ENCODE measurements at regions not wholly inside any gene's neighbourhood (a gene's known extent, or its start where the extent isn't known, plus 50 kb on each side); places are given as distances from the start of the nearest gene placed in this dataset.
A peak's percentile ranks its signal among the peaks of the same experiment; 100 is the strongest.
"Not testable (repeated sequence)": the region's sequence is repeated elsewhere in the genome, so short reads cannot be mapped to it uniquely, and the experiment has no call there.

DNA sequence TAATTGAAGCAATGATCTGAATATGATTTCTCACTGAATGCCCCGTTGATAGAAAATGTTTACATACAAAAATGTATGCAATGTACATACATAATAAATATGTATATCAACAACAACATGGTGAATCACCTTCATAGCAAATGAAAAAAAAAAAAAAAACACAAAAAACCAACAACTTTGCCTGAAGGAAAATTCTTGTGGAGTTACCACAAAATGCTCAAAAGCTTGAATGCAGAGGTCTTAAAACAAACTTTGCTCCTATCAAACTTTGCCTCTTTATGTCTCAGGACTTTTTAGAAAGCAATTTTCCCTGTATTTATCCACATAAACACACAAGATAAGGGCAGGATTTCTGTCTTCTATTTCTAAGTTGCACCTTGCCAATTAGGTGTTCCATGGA, 92.9 kb upstream of the SIX2 start:
- Histone ChIP-seq H3K27me3 (ENCODE audit: control insufficient read depth in 3 of 3, insufficient read depth in 3 of 3, low read depth in 1 of 3, low read length in 3 of 3) (no peaks in the 10 kb centered on the region), H2BK15ac (ENCODE audit: low read length) (no peak overlapping the region), H2BK120ac (ENCODE audit: low read depth, low read length) (no peak overlapping the region), H3K23ac (ENCODE audit: low read depth, low read length, poor library complexity) (no peak overlapping the region), H3K4me1 (ENCODE audit: control insufficient read depth in 2 of 2, insufficient read depth in 1 of 2, low read depth in 1 of 2, low read length in 2 of 2) (no peaks in the 10 kb centered on the region), H3K4me2 (ENCODE audit: insufficient read depth, low read length, poor library complexity, severe bottlenecking) (no peak overlapping the region), H3K36me3 (replicated peaks in 1 of 2; ENCODE audit: control insufficient read depth in 2 of 2, insufficient read depth in 2 of 2, low read length in 2 of 2) (no peaks in the 10 kb centered on the region), H3K18ac (ENCODE audit: low read length) (no peak overlapping the region), H3K4ac (ENCODE audit: low read length) (no peak overlapping the region), H2BK5ac (ENCODE audit: low read length) (no peak overlapping the region), H3K14ac (ENCODE audit: low read length) (no peak overlapping the region), H3K27ac (replicated peaks; ENCODE audit: low read length) (no peak overlapping the region), H2AFZ (ENCODE audit: low read length) (no peak overlapping the region), H4K8ac (ENCODE audit: low read depth, low read length) (no peak overlapping the region), H3K9ac (ENCODE audit: low read depth, low read length, poor library complexity) (no peak overlapping the region), H2AK5ac (ENCODE audit: low read depth, low read length) (no peak overlapping the region), H3K79me1 (ENCODE audit: low read depth, low read length) (no peaks in the 10 kb centered on the region), H3K4me3 (ENCODE audit: low read length in 2 of 2) (no peak overlapping the region), H4K91ac (ENCODE audit: low read depth, low read length, poor library complexity) (no peak overlapping the region), H2BK12ac (ENCODE audit: low read length) (no peak overlapping the region), H3K9me3 (replicated peaks in 1 of 2; ENCODE audit: control insufficient read depth in 2 of 2, insufficient read depth in 1 of 2, low read depth in 1 of 2, low read length in 2 of 2) (no peaks in the 10 kb centered on the region)
- no CpG with 5 or more reads among the region's 1 CpG for WGBS, 2 donors (ENCODE audit: extremely low coverage in 2 of 2, insufficient read length in 2 of 2, insufficient replicate concordance in 1 of 2)
- no peak for DNase-seq (ENCODE audit: low spot score)

DNA sequence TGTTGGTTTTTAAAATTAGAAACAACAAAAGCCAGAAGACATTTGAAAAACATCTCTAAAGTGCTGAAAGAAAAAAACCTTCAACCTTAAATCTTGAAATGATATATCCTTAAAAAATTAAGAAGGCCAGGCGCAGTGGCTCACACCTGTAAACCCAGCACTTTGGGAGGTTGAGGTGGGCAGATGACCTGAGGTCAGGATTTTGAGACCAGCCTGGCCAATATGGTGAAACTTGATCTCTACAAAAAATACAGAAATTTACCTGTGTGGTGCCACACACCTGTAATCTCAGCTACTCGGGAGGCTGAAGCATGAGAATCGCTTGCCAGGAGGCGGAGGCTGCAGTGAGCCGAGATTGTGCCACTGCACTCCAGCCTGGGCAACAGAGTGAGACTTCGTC, 87.7 kb upstream of the SIX2 start:
- no peak overlapping the region for H2BK12ac ChIP-seq (ENCODE audit: low read length)
- no peak overlapping the region for H3K14ac ChIP-seq (ENCODE audit: low read length)
- H3K4me2 ChIP-seq (ENCODE audit: insufficient read depth, low read length, poor library complexity, severe bottlenecking), result no peak overlapping the region
- no peak overlapping the region for H4K8ac ChIP-seq (ENCODE audit: low read depth, low read length)
- no peak overlapping the region for H3K18ac ChIP-seq (ENCODE audit: low read length)
- H2AK5ac ChIP-seq (ENCODE audit: low read depth, low read length), result no peak overlapping the region
- H2AFZ ChIP-seq (ENCODE audit: low read length), result no peak overlapping the region
- no CpG with 5 or more reads among the region's 6 CpGs for WGBS, 2 donors (ENCODE audit: extremely low coverage in 2 of 2, insufficient read length in 2 of 2, insufficient replicate concordance in 1 of 2)
- H3K9me3 ChIP-seq (replicated peaks in 1 of 2; ENCODE audit: control insufficient read depth in 2 of 2, insufficient read depth in 1 of 2, low read depth in 1 of 2, low read length in 2 of 2), result no peaks in the 10 kb centered on the region
- H3K9ac ChIP-seq (ENCODE audit: low read depth, low read length, poor library complexity), result no peak overlapping the region
- no peak overlapping the region for H2BK15ac ChIP-seq (ENCODE audit: low read length)
- no peaks in the 10 kb centered on the region for H3K79me1 ChIP-seq (ENCODE audit: low read depth, low read length)
- H3K4ac ChIP-seq (ENCODE audit: low read length), result no peak overlapping the region
- no peak overlapping the region for H3K27ac ChIP-seq (replicated peaks; ENCODE audit: low read length)
- H3K36me3 ChIP-seq (replicated peaks in 1 of 2; ENCODE audit: control insufficient read depth in 2 of 2, insufficient read depth in 2 of 2, low read length in 2 of 2), result no peaks in the 10 kb centered on the region
- peaks cover 0 to 11% (median 0%) of the 10 kb centered on the region in 3 experiments for H3K27me3 ChIP-seq (ENCODE audit: control insufficient read depth in 3 of 3, insufficient read depth in 3 of 3, low read depth in 1 of 3, low read length in 3 of 3)
- H3K23ac ChIP-seq (ENCODE audit: low read depth, low read length, poor library complexity), result no peak overlapping the region
- DNase-seq (ENCODE audit: low spot score), result no peak
- H2BK120ac ChIP-seq (ENCODE audit: low read depth, low read length), result no peak overlapping the region
- no peak overlapping the region for H2BK5ac ChIP-seq (ENCODE audit: low read length)
- peaks cover 0 to 2% of the 10 kb centered on the region in 2 donors for H3K4me1 ChIP-seq (ENCODE audit: control insufficient read depth in 2 of 2, insufficient read depth in 1 of 2, low read depth in 1 of 2, low read length in 2 of 2)
- no peak overlapping the region for H3K4me3 ChIP-seq (ENCODE audit: low read length in 2 of 2)
- H4K91ac ChIP-seq (ENCODE audit: low read depth, low read length, poor library complexity), result no peak overlapping the region

DNA sequence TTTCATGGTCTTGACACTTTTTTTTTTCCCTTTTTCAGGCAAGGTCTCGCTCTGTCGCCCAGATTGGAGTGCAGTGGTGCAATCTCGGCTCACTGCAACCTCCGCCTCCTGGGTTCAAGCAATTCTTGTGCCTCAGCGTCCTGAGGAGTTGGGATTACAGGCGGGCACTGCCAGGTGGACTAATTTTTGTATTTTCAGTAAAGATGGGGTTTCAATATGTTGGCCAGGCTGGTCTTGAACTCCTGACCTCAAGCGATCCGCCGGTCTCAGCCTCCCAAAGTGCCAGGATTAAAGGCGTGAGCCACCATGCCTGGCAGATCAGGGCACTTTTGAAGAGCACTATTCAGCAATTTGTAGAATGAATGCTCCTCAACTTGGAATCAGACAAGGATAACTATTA, 86.8 kb upstream of the SIX2 start:
- H2BK15ac ChIP-seq (ENCODE audit: low read length); H3K18ac ChIP-seq (ENCODE audit: low read length); H2AFZ ChIP-seq (ENCODE audit: low read length); H2AK5ac ChIP-seq (ENCODE audit: low read depth, low read length); H3K23ac ChIP-seq (ENCODE audit: low read depth, low read length, poor library complexity); H4K8ac ChIP-seq (ENCODE audit: low read depth, low read length); DNase-seq (ENCODE audit: low spot score); H3K9ac ChIP-seq (ENCODE audit: low read depth, low read length, poor library complexity); H3K79me1 ChIP-seq (ENCODE audit: low read depth, low read length); H3K4me1 ChIP-seq (ENCODE audit: control insufficient read depth in 2 of 2, insufficient read depth in 1 of 2, low read depth in 1 of 2, low read length in 2 of 2); H2BK120ac ChIP-seq (ENCODE audit: low read depth, low read length); H3K9me3 ChIP-seq (replicated peaks in 1 of 2; ENCODE audit: control insufficient read depth in 2 of 2, insufficient read depth in 1 of 2, low read depth in 1 of 2, low read length in 2 of 2); H4K91ac ChIP-seq (ENCODE audit: low read depth, low read length, poor library complexity); H3K27ac ChIP-seq (replicated peaks; ENCODE audit: low read length); H2BK12ac ChIP-seq (ENCODE audit: low read length); H3K4me2 ChIP-seq (ENCODE audit: insufficient read depth, low read length, poor library complexity, severe bottlenecking); H3K4me3 ChIP-seq (ENCODE audit: low read length in 2 of 2); H3K14ac ChIP-seq (ENCODE audit: low read length); H3K4ac ChIP-seq (ENCODE audit: low read length); H3K36me3 ChIP-seq (replicated peaks in 1 of 2; ENCODE audit: control insufficient read depth in 2 of 2, insufficient read depth in 2 of 2, low read length in 2 of 2): not testable (repeated sequence)
- WGBS, 2 donors (ENCODE audit: extremely low coverage in 2 of 2, insufficient read length in 2 of 2, insufficient replicate concordance in 1 of 2), result no CpG with 5 or more reads among the region's 10 CpGs
- Histone ChIP-seq H3K27me3 (ENCODE audit: control insufficient read depth in 3 of 3, insufficient read depth in 3 of 3, low read depth in 1 of 3, low read length in 3 of 3) (peaks cover 0 to 11% (median 0%) of the 10 kb centered on the region in 3 experiments), H2BK5ac (ENCODE audit: low read length) (peak overlapping the region; percentile 71)

DNA sequence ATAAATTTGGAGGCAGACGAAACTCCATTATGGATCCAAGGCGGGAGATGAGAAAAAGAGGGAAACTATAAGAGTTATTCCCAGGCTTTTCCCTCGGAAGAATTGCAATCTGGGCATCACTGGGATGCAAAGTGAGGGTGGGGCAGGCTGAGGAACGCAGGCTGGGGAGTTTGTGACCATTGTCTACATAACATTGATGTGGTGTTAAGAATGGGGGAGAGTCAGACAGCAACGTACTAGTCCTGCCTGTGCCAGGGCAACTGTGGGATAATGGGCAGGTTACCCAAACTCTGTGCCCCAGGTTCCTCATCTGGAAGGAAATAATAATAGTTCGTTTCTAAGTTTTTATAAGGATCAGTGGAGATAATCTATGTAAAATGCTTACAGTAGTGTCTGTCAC, 84.4 kb upstream of the SIX2 start:
- Histone ChIP-seq H3K18ac (ENCODE audit: low read length) (no peak overlapping the region), H3K36me3 (replicated peaks in 1 of 2; ENCODE audit: control insufficient read depth in 2 of 2, insufficient read depth in 2 of 2, low read length in 2 of 2) (no peaks in the 10 kb centered on the region), H3K23ac (ENCODE audit: low read depth, low read length, poor library complexity) (no peak overlapping the region), H3K4me2 (ENCODE audit: insufficient read depth, low read length, poor library complexity, severe bottlenecking) (no peak overlapping the region), H3K9ac (ENCODE audit: low read depth, low read length, poor library complexity) (no peak overlapping the region), H2AFZ (ENCODE audit: low read length) (no peak overlapping the region), H2BK15ac (ENCODE audit: low read length) (no peak overlapping the region), H4K8ac (ENCODE audit: low read depth, low read length) (no peak overlapping the region), H3K27ac (replicated peaks; ENCODE audit: low read length) (no peak overlapping the region), H3K14ac (ENCODE audit: low read length) (no peak overlapping the region), H3K4ac (ENCODE audit: low read length) (no peak overlapping the region), H3K9me3 (replicated peaks in 1 of 2; ENCODE audit: control insufficient read depth in 2 of 2, insufficient read depth in 1 of 2, low read depth in 1 of 2, low read length in 2 of 2) (no peaks in the 10 kb centered on the region), H3K4me3 (ENCODE audit: low read length in 2 of 2) (no peak overlapping the region), H3K27me3 (ENCODE audit: control insufficient read depth in 3 of 3, insufficient read depth in 3 of 3, low read depth in 1 of 3, low read length in 3 of 3) (peaks cover 0 to 11% (median 0%) of the 10 kb centered on the region in 3 experiments), H3K79me1 (ENCODE audit: low read depth, low read length) (no peaks in the 10 kb centered on the region), H2BK5ac (ENCODE audit: low read length) (no peak overlapping the region), H4K91ac (ENCODE audit: low read depth, low read length, poor library complexity) (no peak overlapping the region), H2BK120ac (ENCODE audit: low read depth, low read length) (no peak overlapping the region), H2AK5ac (ENCODE audit: low read depth, low read length) (no peak overlapping the region), H2BK12ac (ENCODE audit: low read length) (no peak overlapping the region), H3K4me1 (ENCODE audit: control insufficient read depth in 2 of 2, insufficient read depth in 1 of 2, low read depth in 1 of 2, low read length in 2 of 2) (peaks cover 0 to 3% of the 10 kb centered on the region in 2 donors)
- DNase-seq (ENCODE audit: low spot score), result no peak
- no CpG with 5 or more reads among the region's 6 CpGs for WGBS, 2 donors (ENCODE audit: extremely low coverage in 2 of 2, insufficient read length in 2 of 2, insufficient replicate concordance in 1 of 2)
